HG03097 (cell line): ENCODE measurements at regions not wholly inside any gene's neighbourhood (a gene's known extent, or its start where the extent isn't known, plus 50 kb on each side); places are given as distances from the start of the nearest gene placed in this dataset.
"Not testable (repeated sequence)": the region's sequence is repeated elsewhere in the genome, so short reads cannot be mapped to it uniquely, and the experiment has no call there.

Source experiments
- ATAC-seq: cut with Tn5 transposase; IDR thresholded peaks from one replicate; pipeline ENCODE4 v1.9.1; 2021; ENCODE audit not compliant: unreplicated experiment, low FRiP score

DNA sequence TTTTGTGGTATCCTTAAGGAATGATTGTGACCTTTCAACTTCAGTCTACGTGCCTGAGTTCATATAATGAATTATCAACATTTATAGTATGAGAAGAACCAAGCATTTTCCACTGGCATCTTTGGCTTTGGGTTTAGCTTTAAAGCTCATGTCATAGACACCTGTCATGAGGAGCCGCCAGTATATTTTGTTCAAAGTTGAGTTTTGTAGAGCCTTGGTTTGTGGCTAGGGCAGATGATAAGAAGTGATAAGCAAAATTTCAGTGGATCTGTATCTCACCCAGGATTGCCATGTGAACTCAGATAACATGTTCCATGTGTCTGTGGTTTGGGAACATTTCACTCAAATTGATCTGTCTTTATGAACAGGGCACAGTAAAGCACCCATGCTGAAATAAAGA, 873.2 kb downstream of the STPG2 start:
- ATAC-seq, result no peak

DNA sequence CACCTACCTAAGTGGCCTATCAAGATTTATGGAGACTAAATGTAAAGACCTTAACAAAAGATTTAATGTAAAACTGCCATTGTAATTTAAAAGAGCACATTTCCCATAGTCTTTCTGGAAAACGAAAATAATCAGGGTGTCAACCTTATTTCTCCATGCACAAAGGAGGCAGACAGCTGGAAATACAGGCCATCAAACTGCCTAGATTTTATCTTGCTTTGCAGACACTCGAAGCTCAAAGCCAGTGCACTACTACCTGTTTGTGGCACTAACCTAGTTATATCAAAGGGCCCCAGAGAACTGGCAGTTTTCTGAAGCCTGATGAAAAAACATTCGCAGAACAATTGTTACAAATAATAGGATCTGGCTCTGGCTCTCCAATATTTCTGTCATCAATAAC, 863.9 kb downstream of the STPG2 start:
- no peak for ATAC-seq

DNA sequence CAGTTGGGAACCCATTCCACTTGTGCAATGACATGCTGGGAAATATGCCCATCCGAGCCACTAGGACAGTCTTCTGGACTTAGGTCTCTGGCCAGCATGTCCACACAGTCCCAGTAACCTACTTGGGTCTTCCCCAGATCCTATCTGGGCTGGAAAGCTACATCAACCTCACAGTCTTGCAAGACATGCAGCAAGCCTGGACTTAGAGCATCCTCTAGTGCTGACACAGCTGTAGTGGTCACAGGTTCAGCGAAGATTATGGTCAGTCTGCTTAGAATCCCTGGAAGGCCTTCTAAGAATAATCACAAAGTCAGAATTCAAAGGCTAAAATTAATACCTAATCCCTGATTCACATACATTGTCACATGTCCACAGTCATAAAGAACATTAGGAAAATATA, 842.7 kb downstream of the STPG2 start:
- no peak for ATAC-seq

DNA sequence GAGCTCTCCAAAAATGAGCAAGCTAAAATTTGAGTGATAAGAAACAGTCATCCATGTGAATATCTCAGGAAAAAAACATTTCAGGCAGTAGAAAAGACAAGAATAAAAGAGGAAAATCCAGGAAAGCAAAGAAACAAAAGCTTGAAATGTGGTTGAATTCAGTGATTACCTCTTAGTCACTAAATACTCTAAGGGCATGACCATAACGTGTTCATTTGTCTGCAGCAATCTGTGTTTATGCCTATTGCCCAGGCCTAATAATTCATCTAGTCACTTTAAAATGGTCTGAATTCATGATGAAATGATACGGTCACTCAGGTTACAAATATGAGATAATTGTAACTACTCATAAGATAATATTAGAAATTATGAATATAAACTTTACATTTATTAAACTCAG, 837.9 kb downstream of the STPG2 start:
- no peak for ATAC-seq

DNA sequence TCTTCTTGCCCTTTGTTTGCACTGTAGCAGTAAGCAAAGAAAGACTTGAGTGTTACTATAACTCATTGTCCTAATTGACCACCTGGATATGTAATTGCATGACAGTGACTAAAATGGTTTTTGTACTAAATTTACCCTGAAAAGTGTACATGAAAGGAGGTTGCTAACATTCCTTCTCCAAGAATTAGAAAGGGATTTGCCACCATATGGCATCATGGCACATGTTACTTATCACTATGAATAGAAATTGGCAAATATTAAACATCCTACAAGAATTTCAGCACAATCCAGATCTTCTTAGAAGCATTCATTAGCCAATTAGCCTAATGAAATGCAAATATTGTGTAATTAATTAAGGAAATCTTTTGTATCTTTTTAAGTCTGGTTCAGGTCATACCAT, 834.2 kb downstream of the STPG2 start:
- ATAC-seq, result no peak

DNA sequence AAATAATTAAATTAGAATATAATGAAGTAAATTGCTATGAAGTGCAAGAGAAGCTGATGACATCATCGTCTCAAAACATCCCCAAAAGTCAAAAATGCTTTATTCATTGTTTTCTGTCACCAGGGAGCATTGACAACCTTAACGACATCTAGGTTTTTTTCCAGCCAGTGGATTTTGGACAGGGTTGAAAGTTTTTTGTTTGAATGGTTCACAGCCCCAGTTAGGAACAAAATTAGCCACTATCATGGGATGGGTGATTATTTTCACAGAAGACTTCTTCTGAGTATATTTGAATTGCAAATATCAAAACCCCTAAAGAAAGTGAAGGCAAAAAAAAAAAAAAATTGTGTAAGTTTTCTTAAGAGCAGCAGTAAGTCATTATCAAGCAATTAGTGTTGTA, 826.1 kb downstream of the STPG2 start:
- ATAC-seq, result no peak

DNA sequence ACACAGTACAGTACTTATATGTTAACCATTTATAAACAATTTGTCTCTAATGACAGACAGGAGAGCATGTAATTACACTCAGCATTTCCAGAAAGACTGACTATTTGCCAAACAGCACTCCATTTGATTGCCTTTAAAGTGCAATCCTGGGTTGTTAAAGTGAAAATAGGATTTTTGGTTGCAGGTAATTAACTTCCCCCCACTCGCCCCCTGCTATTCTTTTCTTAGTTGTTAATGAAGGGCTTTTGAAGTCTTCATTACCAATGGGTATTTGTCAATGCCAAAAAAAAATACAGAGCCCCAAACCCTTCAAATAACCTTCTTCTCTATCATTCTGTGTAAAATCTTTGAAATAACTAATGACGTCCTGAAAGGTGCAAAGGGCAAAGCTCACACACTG, 825.6 kb downstream of the STPG2 start:
- ATAC-seq, result no peak

DNA sequence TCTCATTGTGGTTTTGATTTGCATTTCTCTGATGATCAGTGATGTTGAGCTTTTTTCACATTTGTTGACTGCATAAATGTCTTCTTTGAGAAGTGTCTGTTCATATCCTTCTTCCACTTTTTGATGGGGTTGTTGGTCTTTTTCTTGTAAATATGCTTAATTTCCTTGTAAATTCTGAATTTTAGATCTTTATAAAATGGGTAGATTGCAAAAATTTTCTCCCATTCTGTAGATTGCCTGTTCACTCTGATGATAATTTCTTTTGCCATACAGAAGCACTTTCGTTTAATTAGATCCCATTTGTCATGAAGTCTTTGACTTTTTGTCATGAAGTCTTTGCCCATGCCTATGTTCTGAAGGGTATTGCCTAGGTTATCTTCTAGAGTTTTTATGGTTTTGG, 817.5 kb downstream of the STPG2 start:
- ATAC-seq, result not testable (repeated sequence)

DNA sequence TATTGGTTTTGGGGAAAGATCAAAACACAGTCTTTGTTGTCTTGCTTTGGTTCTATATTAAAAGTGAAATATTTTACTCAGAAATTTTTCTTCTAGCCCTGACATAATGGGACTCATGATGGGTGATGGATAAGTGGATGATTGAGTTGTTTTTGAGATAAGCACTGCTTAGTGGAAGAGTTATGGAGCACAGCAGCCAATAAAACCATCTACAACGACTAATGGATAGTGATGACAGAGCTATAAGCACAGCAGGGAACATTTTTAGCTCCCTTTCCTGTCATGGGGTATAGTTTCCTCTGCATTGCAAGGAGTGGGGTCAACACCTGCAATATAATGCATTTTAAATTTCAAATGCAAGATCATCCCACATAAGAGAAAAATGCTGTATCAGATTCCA, 812.4 kb downstream of the STPG2 start:
- no peak for ATAC-seq

DNA sequence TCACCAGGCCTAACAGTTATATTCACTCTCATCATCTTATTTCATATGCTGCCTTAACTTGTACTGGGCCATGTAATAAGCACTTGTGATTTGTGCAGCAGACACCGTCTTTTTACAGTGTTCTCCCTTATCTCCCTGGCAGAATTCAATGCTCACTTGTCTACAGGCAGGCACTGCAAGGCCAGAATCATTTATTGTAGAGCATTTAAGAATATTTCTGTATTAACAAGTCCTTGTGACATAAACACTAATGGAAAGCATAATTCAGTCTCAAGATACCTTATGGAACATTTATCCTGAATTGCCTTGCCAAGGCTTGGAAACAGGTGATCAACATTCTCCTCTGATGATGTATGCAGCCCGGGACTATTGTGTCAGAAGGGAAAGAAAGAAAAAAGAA, 808.9 kb downstream of the STPG2 start:
- no peak for ATAC-seq

DNA sequence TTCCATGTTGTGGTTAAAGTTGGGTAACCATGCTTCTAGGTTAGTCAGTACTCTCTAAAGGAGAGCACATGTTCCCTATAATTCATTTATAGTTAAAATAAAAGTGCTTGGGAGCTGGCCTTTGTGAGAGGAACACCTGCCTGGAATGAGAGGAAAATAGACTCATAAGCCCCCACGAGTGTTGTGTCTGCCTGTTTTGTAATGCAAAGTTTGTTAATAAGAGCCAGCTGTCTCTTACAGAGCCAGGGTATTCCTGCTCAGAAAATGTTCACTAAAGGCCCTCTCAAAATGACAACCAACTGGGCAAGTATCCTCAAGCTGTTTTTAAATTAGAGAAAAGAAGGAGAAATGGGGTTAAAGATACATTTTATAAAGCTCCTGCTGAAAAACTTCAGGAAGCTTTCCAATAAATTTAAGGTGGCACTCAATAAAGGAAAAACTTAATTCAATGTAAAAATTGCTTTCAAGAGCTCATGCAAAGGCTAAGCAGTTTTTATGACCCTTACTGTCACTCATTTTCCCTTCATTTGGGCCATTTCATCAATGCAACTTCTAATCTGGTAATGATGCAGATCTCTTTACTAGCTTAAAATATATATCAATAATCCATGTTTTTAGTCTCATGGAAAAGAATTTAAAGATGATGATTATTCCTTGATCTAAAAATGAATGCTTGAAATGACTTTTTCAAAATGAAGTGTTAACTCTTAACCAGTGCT, 793.6 kb downstream of the STPG2 start:
- ATAC-seq, result no peak

DNA sequence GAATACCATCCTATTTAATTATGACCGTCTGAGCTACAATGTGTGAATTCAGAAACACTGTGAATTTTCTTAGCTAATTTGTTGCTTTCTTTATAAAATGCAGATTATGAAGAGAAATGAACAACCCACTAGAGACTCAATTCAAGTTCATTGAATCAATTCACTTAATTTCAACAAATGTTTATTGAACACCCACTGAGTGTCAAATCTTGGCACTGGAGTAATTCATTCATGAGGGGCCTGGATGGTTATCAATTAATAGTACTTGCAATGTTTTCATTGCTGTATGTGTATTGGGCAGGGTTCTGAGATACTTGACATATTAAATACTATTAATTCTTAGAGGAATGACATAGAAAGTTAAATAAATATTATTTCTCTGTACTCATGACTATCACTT, 789.4 kb downstream of the STPG2 start:
- ATAC-seq, result no peak

DNA sequence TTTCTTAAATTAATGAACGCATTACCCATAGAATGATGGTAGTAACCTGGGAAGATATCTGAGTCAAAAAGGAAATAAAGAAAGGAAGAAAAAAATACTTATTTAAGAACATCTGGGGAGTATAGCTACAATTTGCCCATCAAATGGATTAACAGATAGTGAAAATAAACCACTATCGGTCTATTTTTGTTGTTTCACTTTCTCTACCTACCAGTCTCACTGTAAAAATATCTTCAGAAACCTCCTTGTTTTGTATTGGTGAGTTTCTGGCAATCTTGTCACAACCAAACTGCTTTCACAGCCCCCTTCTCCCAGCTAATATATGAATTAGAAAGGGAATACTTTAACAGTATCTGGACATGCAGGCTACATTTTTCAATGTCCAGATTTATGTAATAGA, 783.5 kb downstream of the STPG2 start:
- no peak for ATAC-seq

DNA sequence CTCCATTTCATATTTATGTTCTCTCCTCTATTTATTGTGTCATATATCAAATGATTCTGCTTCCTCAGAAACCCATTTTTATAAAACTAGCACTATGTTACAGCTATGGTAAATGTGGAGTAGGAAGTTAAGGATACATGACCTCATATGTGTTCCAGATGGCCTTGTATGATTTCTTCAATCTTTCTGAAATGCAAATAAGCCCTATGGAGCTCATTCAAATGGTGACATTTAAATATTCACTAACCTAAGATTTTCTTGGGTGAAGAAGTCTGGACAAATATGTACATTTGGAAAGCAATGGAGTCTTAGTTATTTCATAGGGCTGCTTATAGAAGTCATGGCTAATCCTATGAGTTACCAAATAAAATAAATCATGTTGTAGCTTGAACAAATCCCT, 782.5 kb downstream of the STPG2 start:
- ATAC-seq, result no peak

DNA sequence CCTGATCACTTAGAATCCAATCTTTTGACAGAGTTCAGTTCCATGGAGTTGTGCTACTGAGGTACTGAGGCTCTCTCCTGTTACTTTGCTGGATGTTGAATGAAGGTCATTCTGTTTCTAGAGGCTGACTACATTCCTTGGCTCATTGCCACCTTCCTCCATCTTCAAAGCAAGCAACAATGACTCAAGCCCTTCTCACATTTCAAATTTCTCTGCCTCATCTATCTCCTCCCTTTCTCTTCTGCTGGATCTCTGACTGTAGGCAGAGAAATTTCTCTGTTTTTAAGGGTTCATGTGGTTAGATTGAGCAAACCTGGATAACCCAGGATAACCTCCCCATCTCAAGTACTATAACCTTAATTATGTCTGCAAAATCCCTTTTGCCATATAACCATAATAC, 775.4 kb downstream of the STPG2 start:
- ATAC-seq, result no peak

DNA sequence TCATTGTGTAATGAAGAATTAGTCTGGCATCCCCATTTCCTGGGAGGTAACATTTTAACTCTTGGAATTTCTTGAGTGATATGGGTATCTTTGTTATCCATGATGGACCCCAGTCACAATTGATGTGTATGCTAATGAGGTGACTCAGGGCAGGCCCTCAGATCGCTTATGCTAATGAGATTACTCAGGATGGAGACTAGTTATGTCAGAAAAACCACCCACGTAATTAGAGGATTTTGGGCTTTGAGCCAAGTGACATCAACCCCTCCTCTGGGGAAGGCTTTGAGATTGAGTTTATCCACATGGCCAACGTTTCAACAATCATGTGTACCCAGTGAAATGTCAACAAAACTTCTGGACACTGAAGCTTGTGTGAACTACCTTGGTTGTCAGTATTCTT, 772.7 kb downstream of the STPG2 start:
- ATAC-seq, result no peak

DNA sequence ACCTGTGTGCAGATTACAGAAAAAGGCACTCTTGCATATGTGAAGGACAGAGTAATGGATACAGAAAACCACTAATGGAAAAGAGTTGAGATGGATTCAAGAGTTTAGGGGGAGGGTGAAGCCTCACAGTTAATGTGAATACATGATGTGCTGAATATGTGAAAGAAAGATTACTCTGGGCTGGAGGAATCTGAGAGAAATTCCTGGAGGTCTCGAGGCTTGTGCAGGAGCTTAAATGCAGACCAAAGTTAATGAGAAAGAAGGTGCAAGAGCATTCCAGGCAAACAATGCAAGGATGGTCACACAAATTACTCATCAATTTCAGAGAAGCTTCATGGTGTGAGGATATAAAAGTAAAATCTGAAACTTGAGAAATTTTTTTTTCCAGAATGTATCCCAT, 768.8 kb downstream of the STPG2 start:
- no peak for ATAC-seq

DNA sequence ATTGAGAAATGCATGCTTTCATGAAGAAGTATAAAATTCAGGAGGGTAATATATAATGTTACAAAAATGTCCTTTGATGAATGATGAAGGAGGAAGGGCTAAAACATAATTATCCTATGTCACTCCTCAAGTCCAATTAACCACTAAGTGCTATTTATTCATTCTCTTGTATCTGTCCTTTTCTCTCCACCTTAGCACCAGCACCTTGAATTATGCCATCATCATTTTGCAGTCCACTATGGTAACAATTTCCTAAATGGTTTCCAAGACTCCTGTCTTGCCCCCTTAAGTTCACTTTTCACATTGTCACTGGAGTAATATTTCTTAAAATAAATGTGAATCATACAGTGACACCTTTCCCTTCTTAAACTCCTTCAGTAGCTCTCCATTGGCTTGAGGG, 756.3 kb downstream of the STPG2 start:
- ATAC-seq, result no peak

DNA sequence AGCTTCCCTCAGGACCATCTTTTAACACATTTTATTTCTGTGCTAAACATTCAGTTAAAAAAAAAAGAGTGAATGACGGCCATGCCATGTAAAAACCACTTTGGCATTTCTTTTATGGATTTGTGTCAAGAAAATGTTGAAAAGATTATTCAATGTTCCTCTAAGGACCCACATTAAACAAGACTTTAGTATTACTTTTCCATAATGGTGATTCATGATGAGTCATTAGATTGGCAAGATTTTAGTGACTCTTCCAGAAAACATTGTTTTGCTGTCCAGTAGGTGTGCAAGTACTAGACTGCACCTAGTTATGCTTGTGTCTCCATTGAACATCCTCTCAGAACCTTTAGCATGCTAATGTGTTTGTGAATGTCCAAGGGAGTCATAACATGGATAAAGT, 748.6 kb downstream of the STPG2 start:
- no peak for ATAC-seq

DNA sequence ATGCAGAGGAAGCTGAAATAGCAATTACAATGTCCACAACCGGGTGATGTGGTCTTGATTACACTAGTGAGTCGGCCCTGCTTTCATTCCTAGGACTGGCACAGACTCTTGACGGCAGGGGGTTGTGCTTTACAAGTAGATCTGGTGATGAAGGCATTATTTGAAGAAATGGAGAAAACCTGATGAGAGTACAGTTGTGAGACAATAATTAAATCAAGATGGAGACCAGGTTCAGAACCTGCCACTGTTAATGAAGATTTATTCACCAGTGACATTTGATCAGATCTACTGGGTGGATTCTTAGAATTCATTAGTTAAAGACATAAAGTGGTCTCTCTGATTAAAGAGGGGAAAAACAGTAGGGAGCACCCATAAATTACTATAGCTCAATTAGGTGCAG, 747.2 kb downstream of the STPG2 start:
- no peak for ATAC-seq

DNA sequence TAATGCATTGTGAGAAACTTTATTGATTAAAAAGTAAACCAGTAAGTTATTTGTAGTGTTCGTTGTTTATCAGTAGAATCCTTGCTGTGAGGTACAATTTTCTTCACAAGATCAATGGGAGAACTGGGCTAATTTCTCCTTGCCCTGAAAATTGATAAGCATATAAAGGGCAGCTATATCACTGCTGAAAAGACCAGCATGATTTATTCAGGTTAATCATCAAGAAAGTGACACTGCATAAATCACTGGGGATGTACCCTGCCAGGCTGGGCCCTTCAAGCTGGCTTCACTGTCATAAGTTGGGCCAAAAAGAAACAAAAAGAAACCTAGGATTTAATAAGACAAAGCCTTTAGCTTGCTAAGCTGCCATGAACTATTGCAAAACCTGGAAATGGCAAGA, 746.7 kb downstream of the STPG2 start:
- ATAC-seq, result no peak

DNA sequence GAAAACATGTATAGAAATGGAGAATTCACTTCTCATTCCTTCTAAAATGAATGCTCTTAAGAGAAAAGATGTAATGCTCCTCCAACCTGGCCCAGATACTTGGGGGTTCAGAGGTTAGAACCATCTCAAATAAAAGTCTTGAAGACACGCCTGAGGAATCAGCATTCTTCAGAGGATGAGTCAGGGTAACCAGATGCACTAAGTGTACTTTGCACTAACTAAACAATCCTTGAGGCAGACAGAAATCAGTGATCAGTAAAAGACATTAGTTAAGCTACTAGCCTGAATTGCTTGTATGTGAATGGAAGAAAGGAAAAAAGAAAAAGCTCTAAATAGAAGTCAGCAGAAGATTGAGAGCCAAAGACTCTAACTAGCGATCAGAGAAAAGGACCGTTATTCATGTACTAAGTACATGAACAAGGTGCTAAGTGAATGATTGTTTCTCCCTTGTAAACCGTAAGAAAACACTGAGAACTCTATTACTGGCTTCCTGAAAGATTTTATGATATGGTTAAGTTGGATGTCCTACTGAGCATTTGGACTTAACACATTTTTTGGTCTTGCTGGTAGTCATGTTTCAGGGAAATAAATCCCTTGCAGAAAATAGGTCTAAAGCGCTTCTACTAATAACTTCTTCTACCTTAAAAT, 738.3 kb downstream of the STPG2 start:
- ATAC-seq, result no peak

DNA sequence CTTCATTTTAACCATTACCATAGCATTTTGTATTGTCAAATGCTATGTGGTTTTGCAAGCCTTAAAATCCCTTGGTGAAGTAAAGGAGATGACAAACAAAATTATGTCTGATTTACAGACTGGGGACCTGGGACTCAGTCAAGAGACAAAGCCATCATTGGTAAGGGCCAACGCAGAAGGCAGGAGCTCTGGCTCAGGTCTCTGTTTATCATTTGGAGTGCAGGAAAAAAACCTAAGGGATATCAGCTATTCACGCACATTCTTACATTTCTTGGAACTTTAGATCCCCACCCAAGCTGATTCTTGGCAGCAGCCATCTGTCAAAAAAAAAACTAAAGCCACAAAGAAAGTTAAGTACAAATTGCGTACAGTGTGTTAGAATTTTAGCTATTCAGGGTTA, 731.9 kb downstream of the STPG2 start:
- no peak for ATAC-seq
